Mucosa of descending colon (tissue), 3 donors: ENCODE measurements at regions not wholly inside any gene's neighbourhood (a gene's known extent, or its start where the extent isn't known, plus 50 kb on each side); places are given as distances from the start of the nearest gene placed in this dataset.

Source experiments
- ATAC-seq: fragments of 200-7000 bp; cut with Tn5 transposase; one replicate; pipeline ENCODE4 v1.9.1; 2020; ENCODE audit warnings: mild to moderate bottlenecking, moderate library complexity
- DNase-seq, 3 donors: peaks; one replicate each; pipeline ENCODE4 v3.0.0-alpha.2; 2020
- H3K36me3 ChIP-seq: fragments of 200-600 bp; one replicate; pipeline ENCODE4 v1.8.0; 2021; ENCODE audit warnings: low read depth, mild to moderate bottlenecking
- H3K4me1 ChIP-seq: fragments of 200-600 bp; one replicate; pipeline ENCODE4 v1.8.0; 2021; ENCODE audit warnings: low read depth, mild to moderate bottlenecking
- H3K4me3 ChIP-seq: fragments of 200-600 bp; one replicate; pipeline ENCODE4 v1.8.0; 2021; ENCODE audit warnings: mild to moderate bottlenecking
- H3K9me3 ChIP-seq: fragments of 200-600 bp; one replicate; pipeline ENCODE4 v1.8.0; 2021; ENCODE audit warnings: mild to moderate bottlenecking
- CTCF ChIP-seq: fragments of 200-600 bp; IDR thresholded peaks from one replicate; pipeline ENCODE4 v1.8.0; 2022; ENCODE audit warnings: antibody characterized with exemption, mild to moderate bottlenecking
- intact Hi-C, 2 donors: fragments of 100-400 bp; cut with DNase I in 1 of 2; cut with micrococcal nuclease in 1 of 2; formaldehyde crosslinking; loops; one replicate each; pipeline versions ENCODE4 v1.11.0 to v1.11.1; 2022; cut with DNase I, micrococcal nuclease
- donor health status: DM: no; HTN: no; CAD: no; lungs with moderate emphysema.
- donor health status: DM: no; HTN: no; CAD: no.
- donor health status: DM: no; HTN: yes; CAD: no.

- Histone ChIP-seq H3K4me3 (no peak overlapping the region), H3K9me3 (no peaks in the 10 kb centered on the region), H3K36me3 (no peaks in the 10 kb centered on the region), H3K4me1 (peaks cover 11% of the 10 kb centered on the region)
- TF ChIP-seq CTCF, result no peak
- intact Hi-C loops, result no loop called here
- no peak for ATAC-seq
- DNase-seq, result no peak
Measured at GRCh38 chr10:44320756-44321155, 64.1 kb downstream of the CXCL12 start.

- ATAC-seq, result no peak
- intact Hi-C loops, result loop anchor here (10.0 kb wide), 3 partner anchors 413 to 633 kb away; no protein-coding TSS in a partner anchor
- DNase-seq, result no peak
- no peak overlapping the region for H3K4me3 ChIP-seq
- TF ChIP-seq CTCF, result no peak
- peaks cover 3% of the 10 kb centered on the region for H3K4me1 ChIP-seq
- H3K36me3 ChIP-seq, result no peaks in the 10 kb centered on the region
- H3K9me3 ChIP-seq, result no peaks in the 10 kb centered on the region
Measured at GRCh38 chr10:44317856-44318255, 67.0 kb downstream of the CXCL12 start.

GRCh38 chr10:44316922-44317215, 68.0 kb downstream of the CXCL12 start:
- Histone ChIP-seq H3K4me3 (no peak overlapping the region), H3K9me3 (no peaks in the 10 kb centered on the region), H3K36me3 (no peaks in the 10 kb centered on the region), H3K4me1 (no peaks in the 10 kb centered on the region)
- intact Hi-C loops, result loop anchor here (10.0 kb wide), 3 partner anchors 412 to 632 kb away; no protein-coding TSS in a partner anchor
- ATAC-seq, result no peak
- TF ChIP-seq CTCF, result no peak
- DNase-seq, result no peak

- peak; percentile 75 for ATAC-seq
- Histone ChIP-seq H3K4me1 (no peaks in the 10 kb centered on the region), H3K4me3 (no peak overlapping the region), H3K9me3 (no peaks in the 10 kb centered on the region), H3K36me3 (no peaks in the 10 kb centered on the region)
- no peak for TF ChIP-seq CTCF
- no peak for DNase-seq
- intact Hi-C loops, result loop anchor here (10.0 kb wide), 3 partner anchors 412 to 632 kb away; no protein-coding TSS in a partner anchor
Measured at GRCh38 chr10:44316187-44316921, 68.5 kb downstream of the CXCL12 start.

- TF ChIP-seq CTCF, result no peak
- intact Hi-C loops, result loop anchor here (10.0 kb wide), 3 partner anchors 410 to 630 kb away; no protein-coding TSS in a partner anchor
- DNase-seq (no peak), ATAC-seq (no peak)
- no peak overlapping the region for H3K4me3 ChIP-seq
- no peaks in the 10 kb centered on the region for H3K36me3 ChIP-seq
- no peaks in the 10 kb centered on the region for H3K4me1 ChIP-seq
- no peaks in the 10 kb centered on the region for H3K9me3 ChIP-seq
Measured at GRCh38 chr10:44314802-44315460, 70.0 kb downstream of the CXCL12 start.
